Body of pancreas (tissue), 4 donors: ENCODE measurements at regions not wholly inside any gene's neighbourhood (a gene's known extent, or its start where the extent isn't known, plus 50 kb on each side); places are given as distances from the start of the nearest gene placed in this dataset.

ENCODE experiments used
- POLR2A ChIP-seq, 3 donors: fragments of 450-650 bp; IDR thresholded peaks; one replicate each; pipeline ENCODE4 v1.6.1; 2016; ENCODE audit warnings: antibody characterized with exemption in 3 of 3, mild to moderate bottlenecking in 2 of 3
- TF ChIP-seq, protein P1 (sequence below), 7 experiments: fragments of 450-650 bp in 4 of 7; fragments of 200-600 bp in 3 of 7; sonication (generic) in 3 of 7; IDR thresholded peaks; one replicate each; pipeline ENCODE4 v1.5.1; 2016 to 2019; ENCODE audit warnings: antibody characterized with exemption in 7 of 7

GRCh38 chr5:96050273-96050880 is 88.7 kb upstream of the ELL2 start:
- TF ChIP-seq, protein P1, sequence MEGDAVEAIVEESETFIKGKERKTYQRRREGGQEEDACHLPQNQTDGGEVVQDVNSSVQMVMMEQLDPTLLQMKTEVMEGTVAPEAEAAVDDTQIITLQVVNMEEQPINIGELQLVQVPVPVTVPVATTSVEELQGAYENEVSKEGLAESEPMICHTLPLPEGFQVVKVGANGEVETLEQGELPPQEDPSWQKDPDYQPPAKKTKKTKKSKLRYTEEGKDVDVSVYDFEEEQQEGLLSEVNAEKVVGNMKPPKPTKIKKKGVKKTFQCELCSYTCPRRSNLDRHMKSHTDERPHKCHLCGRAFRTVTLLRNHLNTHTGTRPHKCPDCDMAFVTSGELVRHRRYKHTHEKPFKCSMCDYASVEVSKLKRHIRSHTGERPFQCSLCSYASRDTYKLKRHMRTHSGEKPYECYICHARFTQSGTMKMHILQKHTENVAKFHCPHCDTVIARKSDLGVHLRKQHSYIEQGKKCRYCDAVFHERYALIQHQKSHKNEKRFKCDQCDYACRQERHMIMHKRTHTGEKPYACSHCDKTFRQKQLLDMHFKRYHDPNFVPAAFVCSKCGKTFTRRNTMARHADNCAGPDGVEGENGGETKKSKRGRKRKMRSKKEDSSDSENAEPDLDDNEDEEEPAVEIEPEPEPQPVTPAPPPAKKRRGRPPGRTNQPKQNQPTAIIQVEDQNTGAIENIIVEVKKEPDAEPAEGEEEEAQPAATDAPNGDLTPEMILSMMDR (IDR thresholded peaks at IDR 0.05): no peak
- no peak for TF ChIP-seq POLR2A (IDR thresholded peaks at IDR 0.05)
